B cell (primary cell): ENCODE measurements at regions not wholly inside any gene's neighbourhood (a gene's known extent, or its start where the extent isn't known, plus 50 kb on each side); places are given as distances from the start of the nearest gene placed in this dataset.

Source experiments
- ATAC-seq: fragments of 200-7000 bp; cut with Tn5 transposase; one replicate; pipeline ENCODE4 v1.10.0; 2021; ENCODE audit warnings: low read depth, mild to moderate bottlenecking, moderate number of reproducible peaks, moderate library complexity
- CTCF ChIA-PET: fragments of 350-600 bp; sonication (Branson Sonifier 250); formaldehyde crosslinking; loops from one replicate; lab custom pipeline; 2021; ENCODE audit warnings: antibody characterized with exemption, inconsistent platforms; lab: Charles Lee
- POLR2A ChIA-PET: fragments of 350-600 bp; sonication (Branson Sonifier 250); formaldehyde crosslinking; loops from one replicate; lab custom pipeline; 2021; ENCODE audit warnings: antibody characterized with exemption; lab: Charles Lee
- DNase-seq: peaks from one replicate; pipeline ENCODE4 v3.0.0; 2013
- H2AFZ ChIP-seq: 2 replicates; pipeline ENCODE4 v1.6.1; 2012; ENCODE audit warnings: mild to moderate bottlenecking, low read depth, low read length; ENCODE audit not compliant: insufficient read depth, poor library complexity, severe bottlenecking
- H3K27ac ChIP-seq, 2 donors: 1 replicate in 1 of 2; 2 replicates in 1 of 2; pipeline ENCODE4 v1.5.1; 2012 to 2013; ENCODE audit warnings: low read length in 2 of 2, mild to moderate bottlenecking in 2 of 2, moderate library complexity in 1 of 2
- H3K27me3 ChIP-seq, 4 experiments: fragments of 200-600 bp in 1 of 4; sonication (generic) in 1 of 4; replicated peaks in 1 of 4; 1 replicate in 2 of 4; 2 replicates in 2 of 4; pipeline versions ENCODE4 v1.6.1 to v1.7.0; 2013 to 2016; ENCODE audit warnings: low read length in 3 of 4, mild to moderate bottlenecking in 2 of 4, mixed read lengths in 1 of 4, moderate library complexity in 1 of 4; ENCODE audit not compliant: insufficient read depth in 4 of 4, control insufficient read depth in 3 of 4; ENCODE audit errors: control extremely low read depth in 1 of 4
- H3K36me3 ChIP-seq, 2 experiments: replicated peaks in 1 of 2; 1 replicate in 1 of 2; 2 replicates in 1 of 2; pipeline versions ENCODE4 v1.6.1 to v1.7.1; 2013; ENCODE audit warnings: low read length in 1 of 2; ENCODE audit not compliant: insufficient read depth in 2 of 2, control insufficient read depth in 1 of 2; ENCODE audit errors: control extremely low read depth in 1 of 2, extremely low read depth in 1 of 2
- H3K4me1 ChIP-seq, 2 donors: fragments of 200-600 bp in 1 of 2; sonication (generic) in 1 of 2; 1 replicate in 1 of 2; 2 replicates in 1 of 2; pipeline versions ENCODE4 v1.5.1 to v1.6.1; 2013 to 2017; ENCODE audit warnings: low read length in 2 of 2; ENCODE audit not compliant: control insufficient read depth in 2 of 2, insufficient read depth in 2 of 2
- H3K4me2 ChIP-seq: replicated peaks from 2 replicates; pipeline ENCODE3; 2012; ENCODE audit warnings: mild to moderate bottlenecking, low read depth, low read length; ENCODE audit not compliant: poor library complexity, severe bottlenecking
- H3K4me3 ChIP-seq, 5 experiments: fragments of 200-600 bp in 1 of 5; sonication (generic) in 1 of 5; 1 replicate in 3 of 5; 2 replicates in 2 of 5; pipeline versions ENCODE4 v1.5.1 to v1.7.0; 2011 to 2016; ENCODE audit warnings: low read length in 4 of 5, mild to moderate bottlenecking in 4 of 5, low read depth in 2 of 5, control low read depth in 1 of 5, moderate library complexity in 1 of 5; ENCODE audit not compliant: insufficient read depth in 1 of 5; ENCODE audit errors: control extremely low read depth in 1 of 5, extremely low read depth in 1 of 5
- H3K79me2 ChIP-seq: fragments of 200-600 bp; sonication (generic); one replicate; pipeline ENCODE4 v1.6.0; 2016; ENCODE audit warnings: low read length; ENCODE audit not compliant: control insufficient read depth, insufficient read depth
- H3K9ac ChIP-seq: fragments of 200-600 bp; sonication (generic); 2 replicates; pipeline ENCODE4 v1.6.1; 2017; ENCODE audit warnings: mild to moderate bottlenecking, low read length, moderate library complexity
- H3K9me3 ChIP-seq, 3 donors: one replicate each; pipeline versions ENCODE4 v1.6.1 to v1.7.1; 2013; ENCODE audit warnings: low read length in 2 of 3; ENCODE audit not compliant: control insufficient read depth in 2 of 3, insufficient read depth in 1 of 3; ENCODE audit errors: control extremely low read depth in 1 of 3
- H4K20me1 ChIP-seq: 2 replicates; pipeline ENCODE4 v1.6.0; 2012; ENCODE audit warnings: mild to moderate bottlenecking, low read length; ENCODE audit not compliant: insufficient read depth, control insufficient read depth, poor library complexity, severe bottlenecking
- H3K27ac Mint-ChIP-seq: one replicate; pipeline ENCODE4 v1.8.0; 2021; ENCODE audit warnings: mixed read lengths
- H3K27me3 Mint-ChIP-seq: one replicate; pipeline ENCODE4 v1.8.0; 2021; ENCODE audit warnings: mixed read lengths
- H3K4me1 Mint-ChIP-seq: one replicate; pipeline ENCODE4 v1.8.0; 2021; ENCODE audit warnings: mixed read lengths
- H3K4me3 Mint-ChIP-seq: one replicate; pipeline ENCODE4 v1.8.0; 2021; ENCODE audit warnings: mixed read lengths
- H3K9me3 Mint-ChIP-seq: one replicate; pipeline ENCODE4 v1.8.0; 2022; ENCODE audit warnings: mixed read lengths; ENCODE audit not compliant: insufficient read depth
- CTCF ChIP-seq: fragments of 200-600 bp; IDR thresholded peaks from one replicate; pipeline ENCODE4 v1.8.0; 2022; ENCODE audit warnings: antibody characterized with exemption, mild to moderate bottlenecking
- EZH2 ChIP-seq: IDR thresholded peaks from 2 replicates; pipeline ENCODE4 v1.6.1; 2012; ENCODE audit warnings: borderline replicate concordance, low read depth, mild to moderate bottlenecking, moderate library complexity, low read length; ENCODE audit not compliant: insufficient read depth, poor library complexity, severe bottlenecking
- WGBS: methylation state at CpG from one replicate; pipeline ENCODE4 v1.1.5; 2013; ENCODE audit warnings: missing lambda C conversion rate; ENCODE audit not compliant: insufficient coverage; 5-methylcytosine and 5-hydroxymethylcytosine counted together
- intact Hi-C: fragments of 100-400 bp; cut with micrococcal nuclease; formaldehyde crosslinking; loops from one replicate; pipeline ENCODE4 v1.10.0; 2022

DNA sequence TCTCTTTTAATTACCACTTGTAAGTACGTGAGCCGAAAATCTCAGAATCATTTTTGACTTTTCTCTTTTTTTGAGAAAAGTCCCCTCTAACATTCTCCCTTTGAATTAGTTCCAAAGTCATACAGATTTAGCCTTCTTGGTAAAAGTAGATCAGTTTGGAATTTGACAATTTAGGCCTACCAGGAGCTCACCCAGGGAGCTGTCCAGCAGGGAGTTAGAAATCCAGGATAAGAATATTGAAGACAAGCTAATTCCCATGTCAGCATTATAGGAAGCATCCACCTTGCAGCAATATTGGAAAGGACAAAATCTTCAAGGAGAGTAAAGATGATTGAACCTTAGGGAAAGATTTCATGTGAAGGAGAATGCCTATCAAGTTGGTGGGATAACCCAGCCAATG lies 352.2 kb upstream of the CPEB2 start:
- peaks cover 7% of the 10 kb centered on the region for H3K9me3 Mint-ChIP-seq
- ATAC-seq (no peak), DNase-seq (no peak)
- no peak overlapping the region for H3K27ac Mint-ChIP-seq
- Histone ChIP-seq H3K4me3 (no peak overlapping the region), H3K4me2 (no peak overlapping the region), H3K9ac (no peak overlapping the region), H2AFZ (no peak overlapping the region), H3K36me3 (no peaks in the 10 kb centered on the region), H3K27me3 (no peaks in the 10 kb centered on the region), H3K9me3 (no peaks in the 10 kb centered on the region), H3K79me2 (no peaks in the 10 kb centered on the region), H3K4me1 (no peaks in the 10 kb centered on the region), H4K20me1 (no peaks in the 10 kb centered on the region), H3K27ac (no peak overlapping the region)
- TF ChIP-seq EZH2 (no peak), CTCF (no peak)
- H3K4me1 Mint-ChIP-seq = no peaks in the 10 kb centered on the region
- peaks cover 3% of the 10 kb centered on the region for H3K27me3 Mint-ChIP-seq
- POLR2A ChIA-PET = no interaction called here
- no CpG with 5 or more reads among the region's 2 CpGs for WGBS
- CTCF ChIA-PET = no interaction called here
- intact Hi-C loops = no loop called here
- H3K4me3 Mint-ChIP-seq = no peak overlapping the region

DNA sequence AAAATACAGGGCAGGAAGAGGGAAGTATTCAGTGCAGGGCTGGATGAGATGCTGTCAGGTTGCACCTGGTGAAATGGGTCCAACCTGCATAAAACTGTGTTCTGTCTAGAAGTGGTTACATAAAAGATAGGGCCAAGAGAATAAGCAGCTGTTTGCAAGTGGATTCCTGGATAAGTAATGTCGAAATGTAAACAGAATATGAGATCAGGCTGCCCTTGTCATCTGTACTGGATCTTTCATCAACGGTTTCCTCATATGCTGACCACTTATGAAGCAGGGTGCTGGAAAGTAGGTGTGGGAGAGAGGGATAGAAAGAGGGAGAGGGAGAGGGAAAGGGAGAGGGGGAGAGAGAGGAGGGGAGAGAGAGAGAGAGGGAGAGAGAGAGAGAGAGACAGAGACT lies 349.8 kb upstream of the CPEB2 start:
- Mint-ChIP-seq H3K27ac (no peak overlapping the region), H3K4me3 (no peak overlapping the region), H3K9me3 (peaks cover 9% of the 10 kb centered on the region), H3K27me3 (peaks cover 2% of the 10 kb centered on the region), H3K4me1 (no peaks in the 10 kb centered on the region)
- DNase-seq (no peak), ATAC-seq (no peak)
- POLR2A ChIA-PET = no interaction called here
- CTCF ChIA-PET = no interaction called here
- intact Hi-C loops = no loop called here
- TF ChIP-seq EZH2 (no peak), CTCF (no peak)
- no peak overlapping the region for H3K27ac ChIP-seq
- H3K9me3 ChIP-seq = no peaks in the 10 kb centered on the region
- no peak overlapping the region for H2AFZ ChIP-seq
- H3K4me3 ChIP-seq = no peak overlapping the region
- 89% methylated on average over 2 of the region's 2 CpGs for WGBS
- no peak overlapping the region for H3K9ac ChIP-seq
- no peaks in the 10 kb centered on the region for H3K4me1 ChIP-seq
- no peaks in the 10 kb centered on the region for H3K79me2 ChIP-seq
- H3K27me3 ChIP-seq = no peaks in the 10 kb centered on the region
- no peaks in the 10 kb centered on the region for H4K20me1 ChIP-seq
- no peak overlapping the region for H3K4me2 ChIP-seq
- no peaks in the 10 kb centered on the region for H3K36me3 ChIP-seq
